Astrocyte of the cerebellum (primary cell): ENCODE measurements at regions not wholly inside any gene's neighbourhood (a gene's known extent, or its start where the extent isn't known, plus 50 kb on each side); places are given as distances from the start of the nearest gene placed in this dataset.
"Not testable (repeated sequence)": the region's sequence is repeated elsewhere in the genome, so short reads cannot be mapped to it uniquely, and the experiment has no call there.

Source experiments
- DNase-seq: peaks from one replicate; pipeline ENCODE4 v3.0.0-alpha.2; 2011; ENCODE audit warnings: low read depth
- H3K4me3 ChIP-seq: 2 replicates; pipeline ENCODE4 v1.5.1; 2011; ENCODE audit warnings: mild to moderate bottlenecking, low read depth, low read length, moderate library complexity
- CTCF ChIP-seq: IDR thresholded peaks from 2 replicates; pipeline ENCODE4 v1.5.1; 2012; ENCODE audit warnings: low read length, low read depth, moderate library complexity, mild to moderate bottlenecking; ENCODE audit errors: missing control alignments
- in situ Hi-C: cut with HindIII; loops from 2 replicates; pipeline ENCODE4 v1.10.0; 2017; ENCODE audit warnings: low sequenced_read_pairs

- H3K4me3 ChIP-seq, result no peak overlapping the region
- TF ChIP-seq CTCF, result no peak
- no peak for DNase-seq
- in situ Hi-C loops, result no loop called here
Observed at GRCh38 chr1:148296511-148296910, 144.4 kb upstream of the NBPF11 start.

- no peak overlapping the region for H3K4me3 ChIP-seq
- no peak for DNase-seq
- in situ Hi-C loops, result no loop called here
- TF ChIP-seq CTCF, result no peak
Observed at GRCh38 chr1:148294116-148294807, 142.2 kb upstream of the NBPF11 start.

- DNase-seq, result no peak
- H3K4me3 ChIP-seq, result no peak overlapping the region
- no peak for TF ChIP-seq CTCF
- in situ Hi-C loops, result no loop called here
Observed at GRCh38 chr1:148293651-148294050, 141.6 kb upstream of the NBPF11 start.

- H3K4me3 ChIP-seq, result no peak overlapping the region
- TF ChIP-seq CTCF, result no peak
- in situ Hi-C loops, result no loop called here
- DNase-seq, result no peak
Observed at GRCh38 chr1:148292915-148293314, 140.8 kb upstream of the NBPF11 start.

GRCh38 chr1:148290881-148291280, 138.8 kb upstream of the NBPF11 start:
- no peak overlapping the region for H3K4me3 ChIP-seq
- in situ Hi-C loops, result no loop called here
- TF ChIP-seq CTCF, result no peak
- DNase-seq, result no peak

- DNase-seq, result no peak
- in situ Hi-C loops, result no loop called here
- no peak for TF ChIP-seq CTCF
- no peak overlapping the region for H3K4me3 ChIP-seq
Observed at GRCh38 chr1:148289647-148290046, 137.6 kb upstream of the NBPF11 start.

- DNase-seq, in situ Hi-C loops, H3K4me3 ChIP-seq: not testable (repeated sequence)
Observed at GRCh38 chr1:148285946-148286345, 133.9 kb upstream of the NBPF11 start.

- in situ Hi-C loops, DNase-seq, H3K4me3 ChIP-seq: not testable (repeated sequence)
Observed at GRCh38 chr1:148280831-148281572, 128.9 kb upstream of the NBPF11 start.

- in situ Hi-C loops, H3K4me3 ChIP-seq, DNase-seq: not testable (repeated sequence)
Observed at GRCh38 chr1:148279002-148279542, 127.0 kb upstream of the NBPF11 start.

- DNase-seq, H3K4me3 ChIP-seq, in situ Hi-C loops: not testable (repeated sequence)
Observed at GRCh38 chr1:148277865-148278279, 125.8 kb upstream of the NBPF11 start.
